H1 (cell line): ENCODE measurements at regions not wholly inside any gene's neighbourhood (a gene's known extent, or its start where the extent isn't known, plus 50 kb on each side); places are given as distances from the start of the nearest gene placed in this dataset.
A peak's percentile ranks its signal among the peaks of the same experiment; 100 is the strongest.

Experiments used
- BACH1 ChIP-seq: IDR thresholded peaks from 2 replicates; pipeline ENCODE4 v1.6.1; 2012; ENCODE audit warnings: low read length, improper control_type of control experiment
- BRCA1 ChIP-seq: IDR thresholded peaks from 2 replicates; pipeline ENCODE4 v1.6.1; 2012; ENCODE audit warnings: low read depth, low read length, improper control_type of control experiment
- CBX5 ChIP-seq: fragments of 300-800, 300-1000 bp; sonication (generic); IDR thresholded peaks from 2 replicates; pipeline ENCODE4 v1.7.1; 2016; ENCODE audit warnings: antibody characterized with exemption, low read length, low read depth
- CTBP2 ChIP-seq: IDR thresholded peaks from 2 replicates; pipeline ENCODE4 v1.7.0; 2011; ENCODE audit warnings: borderline replicate concordance, mild to moderate bottlenecking, moderate library complexity, mixed read lengths, low read length; ENCODE audit not compliant: insufficient read depth, insufficient read length
- CTCF ChIP-seq, 3 experiments: IDR thresholded peaks; 1 replicate in 2 of 3; 2 replicates in 1 of 3; pipeline versions ENCODE4 v1.5.1 to v1.6.1; 2011; ENCODE audit warnings: low read length in 3 of 3, mild to moderate bottlenecking in 3 of 3, inconsistent platforms in 2 of 3, low read depth in 1 of 3, moderate library complexity in 1 of 3; ENCODE audit not compliant: insufficient read depth in 1 of 3; ENCODE audit errors: control extremely low read depth in 1 of 3
- E2F6 ChIP-seq: IDR thresholded peaks from 2 replicates; pipeline ENCODE4 v1.6.1; 2012; ENCODE audit warnings: inconsistent platforms
- MAFK ChIP-seq: IDR thresholded peaks from 2 replicates; pipeline ENCODE4 v1.6.1; 2012; ENCODE audit warnings: low read depth, mild to moderate bottlenecking, improper control_type of control experiment, low read length
- MAX ChIP-seq: IDR thresholded peaks from 2 replicates; pipeline ENCODE4 v1.6.1; 2012; ENCODE audit warnings: inconsistent platforms
- NRF1 ChIP-seq: IDR thresholded peaks from 2 replicates; pipeline ENCODE4 v1.6.1; 2011; ENCODE audit warnings: mild to moderate bottlenecking, low read depth, low read length, improper control_type of control experiment
- PHF8 ChIP-seq: fragments of 200-600 bp; sonication (generic); conservative IDR thresholded peaks from 2 replicates; pipeline ENCODE4 v1.7.1; 2012; ENCODE audit warnings: low read depth, mild to moderate bottlenecking, inconsistent platforms, low read length, moderate library complexity
- POLR2A ChIP-seq, 2 experiments: IDR thresholded peaks; 1 replicate in 1 of 2; 2 replicates in 1 of 2; pipeline ENCODE4 v1.6.1; 2011; ENCODE audit warnings: low read depth in 2 of 2, low read length in 2 of 2, mild to moderate bottlenecking in 2 of 2; ENCODE audit errors: control extremely low read depth in 1 of 2
- RBBP5 ChIP-seq: IDR thresholded peaks from 2 replicates; pipeline ENCODE4 v1.7.1; 2012; ENCODE audit warnings: low read depth, mild to moderate bottlenecking, inconsistent platforms, low read length, moderate library complexity, borderline replicate concordance
- SIRT6 ChIP-seq: IDR thresholded peaks from one replicate; pipeline ENCODE4 v1.7.1; 2012; ENCODE audit warnings: low read length, inconsistent platforms
- SIX5 ChIP-seq: IDR thresholded peaks from 2 replicates; pipeline ENCODE4 v1.6.1; 2011; ENCODE audit warnings: mild to moderate bottlenecking, low read depth, low read length
- SP2 ChIP-seq: IDR thresholded peaks from 2 replicates; pipeline ENCODE4 v1.6.1; 2012; ENCODE audit warnings: mild to moderate bottlenecking, low read length, inconsistent platforms
- SP4 ChIP-seq: IDR thresholded peaks from 2 replicates; pipeline ENCODE4 v1.6.1; 2012; ENCODE audit warnings: low read length, inconsistent platforms
- SRF ChIP-seq: IDR thresholded peaks from 2 replicates; pipeline ENCODE4 v1.6.1; 2011; ENCODE audit warnings: mild to moderate bottlenecking, low read depth, low read length, moderate library complexity
- TAF7 ChIP-seq: optimal IDR thresholded peaks from 2 replicates; pipeline ENCODE3; 2011; ENCODE audit warnings: low read depth, mild to moderate bottlenecking, inconsistent platforms, low read length, moderate library complexity, borderline replicate concordance
- TBP ChIP-seq: IDR thresholded peaks from 2 replicates; pipeline ENCODE4 v1.6.1; 2011; ENCODE audit warnings: low read depth, low read length, improper control_type of control experiment
- YY1 ChIP-seq: IDR thresholded peaks from 2 replicates; pipeline ENCODE4 v1.6.1; 2011; ENCODE audit warnings: low read depth, mild to moderate bottlenecking, low read length
- TF ChIP-seq, protein P1 (sequence below): IDR thresholded peaks from 2 replicates; pipeline ENCODE4 v1.6.1; 2011; ENCODE audit warnings: low read depth, mild to moderate bottlenecking, low read length; ENCODE audit not compliant: insufficient read depth

- TF ChIP-seq CTCF (IDR thresholded peaks at IDR 0.05; ENCODE audit: control extremely low read depth in 1 of 3, insufficient read depth in 1 of 3, low read depth in 1 of 3, low read length in 3 of 3) = no peak
- TF ChIP-seq SIRT6 = no peak
- no peak for TF ChIP-seq NRF1
- no peak for TF ChIP-seq BACH1
- no peak for TF ChIP-seq SP2
- TF ChIP-seq SP4 = no peak
- TF ChIP-seq SRF = no peak
- TF ChIP-seq CBX5 = no peak
- no peak for TF ChIP-seq TAF7
- TF ChIP-seq MAX = peak; percentile 82
- TF ChIP-seq, protein P1, sequence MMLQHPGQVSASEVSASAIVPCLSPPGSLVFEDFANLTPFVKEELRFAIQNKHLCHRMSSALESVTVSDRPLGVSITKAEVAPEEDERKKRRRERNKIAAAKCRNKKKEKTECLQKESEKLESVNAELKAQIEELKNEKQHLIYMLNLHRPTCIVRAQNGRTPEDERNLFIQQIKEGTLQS = no peak
- TF ChIP-seq MAFK = no peak
- no peak for TF ChIP-seq RBBP5
- TF ChIP-seq TBP = peak; percentile 42; the same call in 1 of the 2 replicates
- peak in 1 of 2 experiments; percentile 69; a peak in 2 of 3 replicates for TF ChIP-seq POLR2A (IDR thresholded peaks at IDR 0.05; ENCODE audit: control extremely low read depth in 1 of 2, low read depth in 2 of 2, low read length in 2 of 2)
- TF ChIP-seq BRCA1 = no peak
- TF ChIP-seq E2F6 = peak; percentile 81
- TF ChIP-seq YY1 = no peak
- TF ChIP-seq PHF8 = peak; percentile 70; the same call in 1 of the 2 replicates
- no peak for TF ChIP-seq CTBP2
- peak; percentile 54 for TF ChIP-seq SIX5
Observed at GRCh38 chrY:19567051-19567921, 177.2 kb downstream of the KDM5D start (continued).
